ENCODE measurements at regions not wholly inside any gene's neighbourhood (a gene's known extent, or its start where the extent isn't known, plus 50 kb on each side); places are given as distances from the start of the nearest gene placed in this dataset.

DNA sequence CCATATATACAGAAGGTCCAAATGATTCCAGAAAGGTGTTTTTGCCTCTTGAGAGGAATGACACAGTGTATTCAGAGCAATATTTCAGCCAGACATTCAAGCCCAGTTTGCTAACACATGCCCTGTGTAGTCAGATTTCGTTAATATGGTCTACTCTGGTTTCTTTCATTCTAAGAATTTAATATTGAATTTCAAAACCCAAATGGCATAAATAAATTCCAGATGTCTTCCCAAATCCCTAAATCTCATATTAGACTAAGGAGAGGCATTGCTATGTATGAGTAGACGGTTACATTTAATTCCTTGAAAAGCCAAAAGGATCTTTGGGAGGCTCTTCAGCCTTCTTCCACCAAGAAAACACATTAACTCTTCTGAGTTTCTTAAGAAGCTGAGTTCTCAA is 66.3 kb upstream of the C1QTNF7 start:
- H3K27ac ChIP-seq, result no peak overlapping the region
- TF ChIP-seq ZFX (IDR thresholded peaks at IDR 0.05; ENCODE audit: borderline replicate concordance), result no peak
- TF ChIP-seq, protein P1, sequence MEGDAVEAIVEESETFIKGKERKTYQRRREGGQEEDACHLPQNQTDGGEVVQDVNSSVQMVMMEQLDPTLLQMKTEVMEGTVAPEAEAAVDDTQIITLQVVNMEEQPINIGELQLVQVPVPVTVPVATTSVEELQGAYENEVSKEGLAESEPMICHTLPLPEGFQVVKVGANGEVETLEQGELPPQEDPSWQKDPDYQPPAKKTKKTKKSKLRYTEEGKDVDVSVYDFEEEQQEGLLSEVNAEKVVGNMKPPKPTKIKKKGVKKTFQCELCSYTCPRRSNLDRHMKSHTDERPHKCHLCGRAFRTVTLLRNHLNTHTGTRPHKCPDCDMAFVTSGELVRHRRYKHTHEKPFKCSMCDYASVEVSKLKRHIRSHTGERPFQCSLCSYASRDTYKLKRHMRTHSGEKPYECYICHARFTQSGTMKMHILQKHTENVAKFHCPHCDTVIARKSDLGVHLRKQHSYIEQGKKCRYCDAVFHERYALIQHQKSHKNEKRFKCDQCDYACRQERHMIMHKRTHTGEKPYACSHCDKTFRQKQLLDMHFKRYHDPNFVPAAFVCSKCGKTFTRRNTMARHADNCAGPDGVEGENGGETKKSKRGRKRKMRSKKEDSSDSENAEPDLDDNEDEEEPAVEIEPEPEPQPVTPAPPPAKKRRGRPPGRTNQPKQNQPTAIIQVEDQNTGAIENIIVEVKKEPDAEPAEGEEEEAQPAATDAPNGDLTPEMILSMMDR (IDR thresholded peaks at IDR 0.05), result no peak

DNA sequence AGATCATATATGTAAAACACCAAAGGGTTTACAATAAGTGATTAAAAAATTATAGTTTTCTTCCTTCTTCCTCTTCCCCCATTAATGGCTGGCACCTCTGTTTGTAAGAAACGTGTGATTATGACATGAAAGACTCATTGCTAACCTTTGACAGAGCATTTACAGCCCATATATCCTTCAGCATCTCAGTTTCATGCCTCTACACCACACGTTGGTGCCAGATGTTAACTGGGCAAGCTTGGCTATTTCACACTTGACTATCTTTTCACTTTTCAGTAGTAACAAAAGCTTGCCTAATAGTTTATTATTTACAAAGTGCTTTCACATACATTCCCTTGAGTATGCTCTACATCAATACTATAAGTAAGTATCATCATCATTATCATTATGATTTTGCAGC is 65.3 kb upstream of the C1QTNF7 start:
- no peak overlapping the region for H3K27ac ChIP-seq
- TF ChIP-seq, protein P1 (IDR thresholded peaks at IDR 0.05), result no peak
- no peak for TF ChIP-seq ZFX (IDR thresholded peaks at IDR 0.05; ENCODE audit: borderline replicate concordance)

DNA sequence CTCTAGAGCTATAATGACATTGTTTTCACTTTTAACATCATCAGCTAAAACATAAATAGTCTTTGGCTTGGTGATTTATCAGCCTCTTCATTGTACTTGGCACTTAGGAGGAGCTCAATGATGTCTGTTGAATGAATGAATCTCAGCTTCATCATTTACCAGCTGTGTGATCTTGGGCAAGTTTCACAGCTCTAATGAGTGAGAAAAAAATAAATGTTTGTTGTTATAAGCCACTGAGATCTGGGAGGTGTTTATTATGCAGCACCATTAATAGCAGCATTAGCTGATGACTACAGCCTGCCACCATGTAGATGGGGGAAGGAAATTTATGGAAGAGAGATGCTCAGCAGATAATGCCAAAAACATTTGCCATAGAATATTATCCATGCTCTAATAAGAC is 63.6 kb upstream of the C1QTNF7 start:
- H3K27ac ChIP-seq, result no peak overlapping the region
- TF ChIP-seq ZFX (IDR thresholded peaks at IDR 0.05; ENCODE audit: borderline replicate concordance), result no peak
- TF ChIP-seq, protein P1 (IDR thresholded peaks at IDR 0.05), result no peak

DNA sequence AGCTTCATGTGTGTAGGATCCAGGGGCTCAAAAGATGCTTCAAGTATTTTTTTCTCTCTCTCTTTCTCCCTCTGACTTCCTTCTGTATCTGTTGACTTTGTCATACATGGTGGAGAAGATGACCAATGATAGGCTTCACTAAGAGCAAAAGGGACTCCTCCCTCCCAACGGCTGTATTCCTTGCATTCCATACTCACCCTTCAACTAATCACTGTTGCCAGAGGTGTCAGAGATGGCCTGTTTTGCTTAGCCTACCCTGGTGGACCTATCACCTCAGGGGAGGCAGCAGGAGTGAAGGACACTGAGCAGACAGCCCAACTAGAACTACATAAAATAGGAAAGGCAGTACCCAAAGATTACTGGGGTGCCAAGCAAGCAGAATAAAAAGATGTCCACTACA is 62.2 kb upstream of the C1QTNF7 start:
- TF ChIP-seq, protein P1 (IDR thresholded peaks at IDR 0.05), result no peak
- TF ChIP-seq ZFX (IDR thresholded peaks at IDR 0.05; ENCODE audit: borderline replicate concordance), result no peak
- H3K27ac ChIP-seq, result no peak overlapping the region

DNA sequence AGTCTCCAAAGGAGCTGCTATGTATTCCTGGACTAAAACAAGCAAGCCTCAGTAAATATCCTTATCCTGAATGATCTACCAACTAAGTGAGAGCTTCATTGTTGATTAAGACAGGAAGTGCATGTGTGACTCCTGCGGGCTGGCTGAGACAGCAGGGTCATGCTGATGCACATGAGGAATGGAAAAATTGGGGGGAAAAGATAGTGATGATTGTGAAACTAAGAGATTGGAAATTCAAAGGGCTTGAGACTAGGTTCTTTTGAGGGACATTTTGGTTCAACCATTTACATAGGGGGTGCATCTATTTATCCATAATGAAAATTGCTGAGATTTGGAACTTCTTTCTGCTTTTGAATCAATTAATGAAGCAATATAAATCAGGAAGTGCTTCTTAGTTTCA is 61.1 kb upstream of the C1QTNF7 start:
- TF ChIP-seq, protein P1 (IDR thresholded peaks at IDR 0.05), result no peak
- TF ChIP-seq ZFX (IDR thresholded peaks at IDR 0.05; ENCODE audit: borderline replicate concordance), result no peak
- H3K27ac ChIP-seq, result no peak overlapping the region

DNA sequence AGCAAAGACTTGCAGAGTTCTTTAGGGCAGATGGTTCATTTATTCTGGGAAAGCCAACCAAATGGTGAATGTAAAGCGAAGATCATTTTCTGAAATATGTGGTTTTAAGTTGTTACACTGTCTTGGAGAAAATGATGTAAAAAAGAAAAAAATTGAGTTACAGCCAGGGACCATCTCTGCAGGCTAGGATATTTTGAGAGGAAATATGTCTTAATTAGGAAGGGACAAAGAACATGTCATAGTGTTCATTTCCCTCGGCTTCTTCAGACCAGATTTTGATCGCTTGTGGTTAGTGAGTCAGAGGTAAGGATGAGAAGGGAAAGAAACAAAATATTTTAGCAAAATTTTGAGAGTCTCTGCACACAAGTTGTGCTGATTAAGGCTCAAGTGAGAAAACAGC is 59.0 kb upstream of the C1QTNF7 start:
- no peak for TF ChIP-seq ZFX (IDR thresholded peaks at IDR 0.05; ENCODE audit: borderline replicate concordance)
- TF ChIP-seq, protein P1 (IDR thresholded peaks at IDR 0.05), result no peak
- no peak overlapping the region for H3K27ac ChIP-seq

DNA sequence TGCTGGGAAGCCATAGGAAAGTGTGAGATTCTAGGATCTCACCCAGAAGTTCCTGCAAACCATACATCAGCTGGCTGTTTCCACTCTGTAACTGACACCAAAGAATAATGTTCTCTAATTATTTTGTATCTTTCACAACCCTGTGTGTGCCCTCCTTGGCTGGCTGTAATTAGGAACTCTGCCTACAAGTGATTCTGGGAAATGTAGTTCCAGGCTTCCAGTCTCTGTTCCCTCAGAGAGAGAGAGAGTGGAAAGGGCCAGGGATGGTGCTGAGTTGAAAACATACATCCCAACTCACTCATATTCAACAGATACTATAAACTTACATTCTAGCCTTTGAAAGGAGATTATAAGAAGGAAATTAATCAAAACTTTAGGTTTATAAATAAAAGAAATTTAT is 57.5 kb upstream of the C1QTNF7 start:
- no peak for TF ChIP-seq ZFX (IDR thresholded peaks at IDR 0.05; ENCODE audit: borderline replicate concordance)
- TF ChIP-seq, protein P1 (IDR thresholded peaks at IDR 0.05), result no peak
- H3K27ac ChIP-seq, result no peak overlapping the region

Data from 22Rv1 (cell line).